H1 (cell line): ENCODE measurements at regions not wholly inside any gene's neighbourhood (a gene's known extent, or its start where the extent isn't known, plus 50 kb on each side); places are given as distances from the start of the nearest gene placed in this dataset.

Experiments
- CBX8 ChIP-seq: fragments of 300-800, 300-1000 bp; sonication (generic); IDR thresholded peaks from 2 replicates; pipeline ENCODE4 v1.7.1; 2016; ENCODE audit warnings: low read depth, low read length, borderline replicate concordance
- CEBPB ChIP-seq: IDR thresholded peaks from 2 replicates; pipeline ENCODE4 v1.6.1; 2012; ENCODE audit warnings: low read depth, low read length
- CHD2 ChIP-seq: IDR thresholded peaks from 2 replicates; pipeline ENCODE4 v1.6.1; 2012; ENCODE audit warnings: low read length, improper control_type of control experiment
- CTCF ChIP-seq, 3 experiments: IDR thresholded peaks; 1 replicate in 2 of 3; 2 replicates in 1 of 3; pipeline versions ENCODE4 v1.5.1 to v1.6.1; 2011; ENCODE audit warnings: low read length in 3 of 3, mild to moderate bottlenecking in 3 of 3, inconsistent platforms in 2 of 3, low read depth in 1 of 3, moderate library complexity in 1 of 3; ENCODE audit not compliant: insufficient read depth in 1 of 3; ENCODE audit errors: control extremely low read depth in 1 of 3
- EGR1 ChIP-seq: IDR thresholded peaks from 2 replicates; pipeline ENCODE4 v1.6.1; 2011; ENCODE audit warnings: low read depth, low read length, borderline replicate concordance
- EZH2 ChIP-seq: fragments of 200-600 bp; sonication (generic); IDR thresholded peaks from 2 replicates; pipeline ENCODE4 v1.7.1; 2012; ENCODE audit warnings: low read depth, mild to moderate bottlenecking, moderate library complexity, low read length, inconsistent platforms; ENCODE audit not compliant: severe bottlenecking
- HDAC2 ChIP-seq, 2 experiments: fragments of 300-600 bp in 1 of 2; sonication (generic) in 1 of 2; IDR thresholded peaks; 2 replicates each; pipeline ENCODE4 v1.6.1; 2011 to 2012; ENCODE audit warnings: low read depth in 2 of 2, low read length in 2 of 2, mild to moderate bottlenecking in 2 of 2, moderate library complexity in 2 of 2, borderline replicate concordance in 1 of 2, inconsistent platforms in 1 of 2
- HDAC6 ChIP-seq: IDR thresholded peaks from one replicate; pipeline ENCODE4 v1.7.1; 2012; ENCODE audit warnings: low read depth, mild to moderate bottlenecking, inconsistent platforms, low read length, moderate library complexity
- MAX ChIP-seq: IDR thresholded peaks from 2 replicates; pipeline ENCODE4 v1.6.1; 2012; ENCODE audit warnings: inconsistent platforms
- POLR2A ChIP-seq, 2 experiments: IDR thresholded peaks; 1 replicate in 1 of 2; 2 replicates in 1 of 2; pipeline ENCODE4 v1.6.1; 2011; ENCODE audit warnings: low read depth in 2 of 2, low read length in 2 of 2, mild to moderate bottlenecking in 2 of 2; ENCODE audit errors: control extremely low read depth in 1 of 2
- RAD21 ChIP-seq, 2 experiments: IDR thresholded peaks in 1 of 2; conservative IDR thresholded peaks in 1 of 2; 2 replicates each; pipeline ENCODE4 v1.6.1; 2011; ENCODE audit warnings: low read depth in 2 of 2, low read length in 2 of 2, improper control_type of control experiment in 1 of 2, inconsistent platforms in 1 of 2, mild to moderate bottlenecking in 1 of 2, moderate library complexity in 1 of 2
- SIN3A ChIP-seq, 2 experiments: IDR thresholded peaks in 1 of 2; conservative IDR thresholded peaks in 1 of 2; 2 replicates each; pipeline ENCODE4 v1.6.1; 2011 to 2012; ENCODE audit warnings: low read length in 2 of 2, improper control_type of control experiment in 1 of 2, low read depth in 1 of 2, mild to moderate bottlenecking in 1 of 2
- SRF ChIP-seq: IDR thresholded peaks from 2 replicates; pipeline ENCODE4 v1.6.1; 2011; ENCODE audit warnings: mild to moderate bottlenecking, low read depth, low read length, moderate library complexity
- TF ChIP-seq, protein P1 (sequence below): IDR thresholded peaks from 2 replicates; pipeline ENCODE4 v1.6.1; 2011; ENCODE audit warnings: low read length, improper control_type of control experiment

- TF ChIP-seq EZH2 (no peak), CTCF (IDR thresholded peaks at IDR 0.05; ENCODE audit: control extremely low read depth in 1 of 3, insufficient read depth in 1 of 3, low read depth in 1 of 3, low read length in 3 of 3) (no peak), RAD21 (IDR thresholded peaks at IDR 0.05 in 1 of 2, conservative IDR thresholded peaks at IDR 0.05 in 1 of 2; ENCODE audit: low read depth in 2 of 2, low read length in 2 of 2) (no peak), CEBPB (no peak), POLR2A (IDR thresholded peaks at IDR 0.05; ENCODE audit: control extremely low read depth in 1 of 2, low read depth in 2 of 2, low read length in 2 of 2) (no peak), CHD2 (no peak), SRF (no peak), HDAC2 (IDR thresholded peaks at IDR 0.05; ENCODE audit: borderline replicate concordance in 1 of 2, low read depth in 2 of 2, low read length in 2 of 2) (no peak), EGR1 (no peak), HDAC6 (no peak), MAX (no peak), CBX8 (no peak), SIN3A (conservative IDR thresholded peaks at IDR 0.05 in 1 of 2, IDR thresholded peaks at IDR 0.05 in 1 of 2; ENCODE audit: low read depth in 1 of 2, low read length in 2 of 2) (no peak)
- TF ChIP-seq, protein P1, sequence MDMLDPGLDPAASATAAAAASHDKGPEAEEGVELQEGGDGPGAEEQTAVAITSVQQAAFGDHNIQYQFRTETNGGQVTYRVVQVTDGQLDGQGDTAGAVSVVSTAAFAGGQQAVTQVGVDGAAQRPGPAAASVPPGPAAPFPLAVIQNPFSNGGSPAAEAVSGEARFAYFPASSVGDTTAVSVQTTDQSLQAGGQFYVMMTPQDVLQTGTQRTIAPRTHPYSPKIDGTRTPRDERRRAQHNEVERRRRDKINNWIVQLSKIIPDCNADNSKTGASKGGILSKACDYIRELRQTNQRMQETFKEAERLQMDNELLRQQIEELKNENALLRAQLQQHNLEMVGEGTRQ: no peak
Measured at GRCh38 chr1:30469426-30469825, 254.0 kb downstream of the MATN1 start.
